ENCODE measurements at regions not wholly inside any gene's neighbourhood (a gene's known extent, or its start where the extent isn't known, plus 50 kb on each side); places are given as distances from the start of the nearest gene placed in this dataset.

- TF ChIP-seq, protein P1, sequence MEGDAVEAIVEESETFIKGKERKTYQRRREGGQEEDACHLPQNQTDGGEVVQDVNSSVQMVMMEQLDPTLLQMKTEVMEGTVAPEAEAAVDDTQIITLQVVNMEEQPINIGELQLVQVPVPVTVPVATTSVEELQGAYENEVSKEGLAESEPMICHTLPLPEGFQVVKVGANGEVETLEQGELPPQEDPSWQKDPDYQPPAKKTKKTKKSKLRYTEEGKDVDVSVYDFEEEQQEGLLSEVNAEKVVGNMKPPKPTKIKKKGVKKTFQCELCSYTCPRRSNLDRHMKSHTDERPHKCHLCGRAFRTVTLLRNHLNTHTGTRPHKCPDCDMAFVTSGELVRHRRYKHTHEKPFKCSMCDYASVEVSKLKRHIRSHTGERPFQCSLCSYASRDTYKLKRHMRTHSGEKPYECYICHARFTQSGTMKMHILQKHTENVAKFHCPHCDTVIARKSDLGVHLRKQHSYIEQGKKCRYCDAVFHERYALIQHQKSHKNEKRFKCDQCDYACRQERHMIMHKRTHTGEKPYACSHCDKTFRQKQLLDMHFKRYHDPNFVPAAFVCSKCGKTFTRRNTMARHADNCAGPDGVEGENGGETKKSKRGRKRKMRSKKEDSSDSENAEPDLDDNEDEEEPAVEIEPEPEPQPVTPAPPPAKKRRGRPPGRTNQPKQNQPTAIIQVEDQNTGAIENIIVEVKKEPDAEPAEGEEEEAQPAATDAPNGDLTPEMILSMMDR (IDR thresholded peaks at IDR 0.05; ENCODE audit: low read depth, low read length, poor library complexity, severe bottlenecking): no peak
- TF ChIP-seq EZH2phosphoT487 (IDR thresholded peaks at IDR 0.05; ENCODE audit: borderline replicate concordance, low read length): no peak
These were observed 277.7 kb downstream of the NR2F1-AS1 start for GRCh38 chr5:93303291-93303691.

Measured in DOHH2 (cell line).